SU-DHL-6 (cell line): ENCODE measurements at regions not wholly inside any gene's neighbourhood (a gene's known extent, or its start where the extent isn't known, plus 50 kb on each side); places are given as distances from the start of the nearest gene placed in this dataset.

ENCODE experiments used
- CTCF ChIP-seq: fragments of 200-600 bp; sonication (generic); IDR thresholded peaks from one replicate; pipeline ENCODE4 v1.5.1; 2017; ENCODE audit warnings: antibody characterized with exemption, mild to moderate bottlenecking, low read length, moderate library complexity; ENCODE audit not compliant: insufficient read depth, poor library complexity, severe bottlenecking
- EZH2phosphoT487 ChIP-seq: fragments of 200-600 bp; sonication (generic), shearing (Covaris generic); conservative IDR thresholded peaks from 2 replicates; pipeline ENCODE4 v1.6.1; 2018; ENCODE audit warnings: mild to moderate bottlenecking, antibody characterized with exemption, low read length, moderate library complexity, mixed read lengths

GRCh38 chr4:35102066-35102465 is 1142.2 kb downstream of the ARAP2 start:
- TF ChIP-seq EZH2phosphoT487 (no peak), CTCF (no peak)
